Tibial artery (tissue), 4 donors: ENCODE measurements at regions not wholly inside any gene's neighbourhood (a gene's known extent, or its start where the extent isn't known, plus 50 kb on each side); places are given as distances from the start of the nearest gene placed in this dataset.

Source experiments
- DNase-seq, 2 donors: peaks; one replicate each; pipeline ENCODE4 v3.0.0-alpha.2; 2019
- H3K27ac ChIP-seq, 2 donors: fragments of 200-600 bp; sonication (generic) in 1 of 2; 1 replicate in 1 of 2; 2 replicates in 1 of 2; pipeline ENCODE4 v1.5.1; 2018 to 2019; ENCODE audit warnings: mild to moderate bottlenecking in 1 of 2
- H3K27me3 ChIP-seq, 2 donors: fragments of 200-600 bp; sonication (generic) in 1 of 2; one replicate each; pipeline versions ENCODE4 v1.5.1 to v1.6.0; 2016 to 2019
- H3K36me3 ChIP-seq, 3 donors: fragments of 200-600 bp; sonication (generic) in 2 of 3; one replicate each; pipeline ENCODE4 v1.5.1; 2016 to 2019; ENCODE audit warnings: mild to moderate bottlenecking in 2 of 3
- H3K4me1 ChIP-seq, 4 donors: fragments of 200-600 bp; sonication (generic) in 2 of 4; 1 replicate in 3 of 4; 2 replicates in 1 of 4; pipeline ENCODE4 v1.5.1; 2016 to 2019
- H3K4me3 ChIP-seq, 2 donors: fragments of 200-600 bp; sonication (generic) in 1 of 2; 1 replicate in 1 of 2; 2 replicates in 1 of 2; pipeline ENCODE4 v1.5.1; 2018 to 2019; ENCODE audit warnings: mild to moderate bottlenecking in 2 of 2
- H3K9me3 ChIP-seq, 3 donors: fragments of 200-600 bp; sonication (generic) in 1 of 3; one replicate each; pipeline ENCODE4 v1.5.1; 2016 to 2019
- CTCF ChIP-seq, 2 experiments: fragments of 200-600 bp in 1 of 2; fragments of 450-650 bp in 1 of 2; IDR thresholded peaks; one replicate each; pipeline ENCODE4 v1.5.1; 2017 to 2019; ENCODE audit warnings: antibody characterized with exemption in 2 of 2, mild to moderate bottlenecking in 1 of 2, moderate library complexity in 1 of 2
- intact Hi-C: fragments of 100-400 bp; cut with DNase I; formaldehyde crosslinking; loops from one replicate; pipeline ENCODE4 v1.15.0; 2023; ENCODE audit warnings: low total_unique reads

GRCh38 chr2:114066186-114066747 is 176.4 kb downstream of the ACTR3 start:
- DNase-seq, result no peak
- no peak for TF ChIP-seq CTCF (IDR thresholded peaks at IDR 0.05)
- H3K36me3 ChIP-seq, result no peaks in the 10 kb centered on the region
- H3K9me3 ChIP-seq, result no peaks in the 10 kb centered on the region
- H3K4me1 ChIP-seq, result no peaks in the 10 kb centered on the region
- no peak overlapping the region for H3K4me3 ChIP-seq
- intact Hi-C loops, result no loop called here
- H3K27ac ChIP-seq, result no peak overlapping the region
- no peaks in the 10 kb centered on the region for H3K27me3 ChIP-seq

- no peak for TF ChIP-seq CTCF (IDR thresholded peaks at IDR 0.05)
- no peak overlapping the region for H3K27ac ChIP-seq
- DNase-seq, result no peak
Observed at GRCh38 chr2:114068438-114068837, 178.5 kb downstream of the ACTR3 start.

GRCh38 chr2:114076961-114077360 is 187.1 kb downstream of the ACTR3 start:
- DNase-seq, result no peak
- H3K9me3 ChIP-seq, result no peaks in the 10 kb centered on the region
- H3K36me3 ChIP-seq, result no peaks in the 10 kb centered on the region
- intact Hi-C loops, result no loop called here
- H3K4me3 ChIP-seq, result no peak overlapping the region
- TF ChIP-seq CTCF (IDR thresholded peaks at IDR 0.05), result no peak
- no peaks in the 10 kb centered on the region for H3K4me1 ChIP-seq
- H3K27me3 ChIP-seq, result no peaks in the 10 kb centered on the region
- no peak overlapping the region for H3K27ac ChIP-seq

More at GRCh38 chr2:114068438-114068837, 178.5 kb downstream of the ACTR3 start:
- intact Hi-C loops, result no loop called here
- Histone ChIP-seq H3K36me3 (no peaks in the 10 kb centered on the region), H3K4me1 (no peaks in the 10 kb centered on the region), H3K9me3 (no peaks in the 10 kb centered on the region), H3K4me3 (no peak overlapping the region), H3K27me3 (no peaks in the 10 kb centered on the region)

GRCh38 chr2:114079366-114080004 is 189.6 kb downstream of the ACTR3 start:
- Histone ChIP-seq H3K4me3 (no peak overlapping the region), H3K9me3 (no peaks in the 10 kb centered on the region), H3K27me3 (no peaks in the 10 kb centered on the region), H3K4me1 (no peaks in the 10 kb centered on the region), H3K36me3 (no peaks in the 10 kb centered on the region), H3K27ac (no peak overlapping the region)
- no peak for DNase-seq
- no peak for TF ChIP-seq CTCF (IDR thresholded peaks at IDR 0.05)
- intact Hi-C loops, result no loop called here

GRCh38 chr2:114082731-114083433 is 193.0 kb downstream of the ACTR3 start:
- no peak for TF ChIP-seq CTCF (IDR thresholded peaks at IDR 0.05)
- H3K36me3 ChIP-seq, result no peaks in the 10 kb centered on the region
- no peaks in the 10 kb centered on the region for H3K27me3 ChIP-seq
- intact Hi-C loops, result no loop called here
- H3K4me1 ChIP-seq, result no peaks in the 10 kb centered on the region
- no peak for DNase-seq
- no peak overlapping the region for H3K4me3 ChIP-seq
- no peak overlapping the region for H3K27ac ChIP-seq
- no peaks in the 10 kb centered on the region for H3K9me3 ChIP-seq
